OCI-LY3 (cell line): ENCODE measurements at regions not wholly inside any gene's neighbourhood (a gene's known extent, or its start where the extent isn't known, plus 50 kb on each side); places are given as distances from the start of the nearest gene placed in this dataset.

ENCODE experiments used
- H2AFZ ChIP-seq: fragments of 200-600, 300-600 bp; shearing (Covaris generic); 2 replicates; pipeline ENCODE4 v1.6.0; 2014; ENCODE audit warnings: antibody characterized with exemption, low read depth, low read length
- H3K27ac ChIP-seq: fragments of 200-600, 300-600 bp; sonication (generic); 2 replicates; pipeline ENCODE4 v1.5.1; 2014; ENCODE audit warnings: mild to moderate bottlenecking, low read length, moderate library complexity, mixed read lengths
- H3K27me3 ChIP-seq: fragments of 200-600, 300-600 bp; sonication (generic); 2 replicates; pipeline ENCODE4 v1.6.1; 2014; ENCODE audit warnings: low read depth, low read length, mixed read lengths
- H3K36me3 ChIP-seq: fragments of 200-600, 300-600 bp; sonication (generic); replicated peaks from 2 replicates; pipeline ENCODE3; 2014; ENCODE audit warnings: low read depth, low read length, mixed read lengths
- H3K4me1 ChIP-seq: fragments of 300-600, 200-600 bp; sonication (generic); 2 replicates; pipeline ENCODE4 v1.6.1; 2014; ENCODE audit warnings: low read length, mixed read lengths
- H3K4me2 ChIP-seq: fragments of 200-600, 300-600 bp; sonication (generic); 2 replicates; pipeline ENCODE4 v1.6.1; 2014; ENCODE audit warnings: low read length, mixed read lengths
- H3K4me3 ChIP-seq: fragments of 300-600, 200-600 bp; sonication (generic); 2 replicates; pipeline ENCODE4 v1.5.1; 2014; ENCODE audit warnings: antibody characterized with exemption, mild to moderate bottlenecking, low read length, moderate library complexity
- H3K79me2 ChIP-seq: fragments of 300-600, 200-600 bp; shearing (Covaris generic); 2 replicates; pipeline ENCODE4 v1.6.1; 2014; ENCODE audit warnings: mild to moderate bottlenecking, low read length, mixed read lengths
- H3K9ac ChIP-seq: fragments of 300-600, 200-600 bp; shearing (Covaris generic); 2 replicates; pipeline ENCODE4 v1.6.0; 2014; ENCODE audit warnings: mild to moderate bottlenecking, low read length, moderate library complexity
- H3K9me3 ChIP-seq: fragments of 200-600, 300-600 bp; shearing (Covaris generic); 2 replicates; pipeline ENCODE4 v1.6.1; 2014; ENCODE audit warnings: low read length, mixed read lengths; ENCODE audit not compliant: insufficient read depth
- H4K20me1 ChIP-seq: fragments of 200-600, 300-600 bp; sonication (generic); 2 replicates; pipeline ENCODE4 v1.6.1; 2016; ENCODE audit warnings: low read length, mixed read lengths; ENCODE audit not compliant: insufficient read depth
- EZH2phosphoT487 ChIP-seq: fragments of 200-600 bp; shearing (Covaris generic); IDR thresholded peaks from 2 replicates; pipeline ENCODE4 v1.6.1; 2018; ENCODE audit warnings: antibody characterized with exemption, mixed run types, low read depth
- TF ChIP-seq, protein P1 (sequence below): fragments of 200-600, 300-600 bp; sonication (generic); IDR thresholded peaks from 2 replicates; pipeline ENCODE4 v1.5.1; 2014; ENCODE audit warnings: antibody characterized with exemption, low read length, low read depth

DNA sequence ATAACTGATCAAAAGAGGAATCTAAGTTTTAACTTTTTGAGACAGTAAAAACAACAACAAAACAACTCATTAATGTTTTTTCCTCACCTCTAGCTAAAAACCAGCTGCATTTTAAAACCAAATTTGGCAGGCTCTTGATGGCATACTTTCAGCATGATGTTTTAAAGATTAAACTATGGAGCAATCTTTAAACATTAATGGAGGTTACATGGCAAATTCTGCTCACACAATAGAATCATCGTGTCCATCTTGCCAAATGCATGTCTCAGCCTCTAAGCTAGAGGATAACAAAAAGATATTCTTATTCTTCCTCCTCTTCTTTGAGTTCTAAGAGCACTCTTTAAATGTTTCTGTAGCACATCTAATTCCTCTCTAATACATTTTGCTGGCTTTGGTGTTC lies 579.8 kb upstream of the PKN2 start:
- Histone ChIP-seq H3K4me3 (no peak overlapping the region), H3K79me2 (no peaks in the 10 kb centered on the region), H3K36me3 (no peaks in the 10 kb centered on the region), H3K4me1 (no peaks in the 10 kb centered on the region), H4K20me1 (no peaks in the 10 kb centered on the region), H3K27ac (no peak overlapping the region), H3K9ac (no peak overlapping the region), H2AFZ (no peak overlapping the region), H3K27me3 (no peaks in the 10 kb centered on the region), H3K4me2 (no peak overlapping the region), H3K9me3 (no peaks in the 10 kb centered on the region)
- TF ChIP-seq, protein P1, sequence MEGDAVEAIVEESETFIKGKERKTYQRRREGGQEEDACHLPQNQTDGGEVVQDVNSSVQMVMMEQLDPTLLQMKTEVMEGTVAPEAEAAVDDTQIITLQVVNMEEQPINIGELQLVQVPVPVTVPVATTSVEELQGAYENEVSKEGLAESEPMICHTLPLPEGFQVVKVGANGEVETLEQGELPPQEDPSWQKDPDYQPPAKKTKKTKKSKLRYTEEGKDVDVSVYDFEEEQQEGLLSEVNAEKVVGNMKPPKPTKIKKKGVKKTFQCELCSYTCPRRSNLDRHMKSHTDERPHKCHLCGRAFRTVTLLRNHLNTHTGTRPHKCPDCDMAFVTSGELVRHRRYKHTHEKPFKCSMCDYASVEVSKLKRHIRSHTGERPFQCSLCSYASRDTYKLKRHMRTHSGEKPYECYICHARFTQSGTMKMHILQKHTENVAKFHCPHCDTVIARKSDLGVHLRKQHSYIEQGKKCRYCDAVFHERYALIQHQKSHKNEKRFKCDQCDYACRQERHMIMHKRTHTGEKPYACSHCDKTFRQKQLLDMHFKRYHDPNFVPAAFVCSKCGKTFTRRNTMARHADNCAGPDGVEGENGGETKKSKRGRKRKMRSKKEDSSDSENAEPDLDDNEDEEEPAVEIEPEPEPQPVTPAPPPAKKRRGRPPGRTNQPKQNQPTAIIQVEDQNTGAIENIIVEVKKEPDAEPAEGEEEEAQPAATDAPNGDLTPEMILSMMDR = no peak
- TF ChIP-seq EZH2phosphoT487 = no peak

DNA sequence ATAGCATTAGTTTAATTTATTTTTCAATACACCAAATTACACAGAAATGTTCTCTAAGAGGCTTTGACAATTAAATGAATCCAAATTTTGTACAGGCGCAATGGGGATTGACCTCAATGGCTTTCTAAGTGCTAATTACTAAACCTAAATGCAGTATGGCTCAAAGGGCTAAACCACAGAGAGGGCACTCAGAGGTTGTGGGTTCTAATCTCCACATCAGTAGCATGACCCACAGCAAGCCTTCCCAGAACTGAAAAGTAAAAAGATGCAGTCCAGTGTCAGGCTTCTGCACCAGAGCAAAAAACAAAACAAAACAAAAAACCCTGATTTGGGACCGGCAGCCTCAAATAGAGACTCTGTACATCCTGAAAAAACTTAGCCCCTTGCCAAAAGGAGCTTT lies 579.2 kb upstream of the PKN2 start:
- Histone ChIP-seq H3K27me3 (no peaks in the 10 kb centered on the region), H3K9me3 (no peaks in the 10 kb centered on the region), H4K20me1 (no peaks in the 10 kb centered on the region), H3K4me1 (no peaks in the 10 kb centered on the region), H3K27ac (no peak overlapping the region), H3K4me2 (no peak overlapping the region), H3K36me3 (no peaks in the 10 kb centered on the region), H2AFZ (no peak overlapping the region), H3K79me2 (no peaks in the 10 kb centered on the region), H3K9ac (no peak overlapping the region), H3K4me3 (no peak overlapping the region)
- TF ChIP-seq, protein P1 = no peak
- TF ChIP-seq EZH2phosphoT487 = no peak

DNA sequence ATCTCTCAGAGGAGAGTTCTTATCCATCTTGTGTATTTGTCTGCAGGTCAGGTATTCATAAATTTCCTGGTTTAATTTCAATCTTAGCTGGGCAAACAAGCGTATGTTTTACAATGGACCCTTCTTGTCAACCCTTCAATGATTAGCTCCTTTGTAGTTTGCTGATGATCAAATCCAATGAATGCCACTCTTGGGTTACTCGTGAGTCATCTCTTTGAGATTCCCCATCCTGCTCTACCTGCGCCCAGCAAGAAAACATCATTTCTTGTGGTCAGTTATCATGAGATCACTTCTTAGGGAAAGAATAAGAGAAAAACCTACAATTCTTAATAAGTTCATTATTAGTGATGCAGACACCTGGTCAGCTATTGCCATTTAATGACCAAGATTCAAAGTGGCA lies 572.3 kb upstream of the PKN2 start:
- Histone ChIP-seq H3K4me2 (no peak overlapping the region), H3K4me3 (no peak overlapping the region), H3K79me2 (no peaks in the 10 kb centered on the region), H3K4me1 (no peaks in the 10 kb centered on the region), H3K36me3 (no peaks in the 10 kb centered on the region), H3K9me3 (no peaks in the 10 kb centered on the region), H3K27ac (no peak overlapping the region), H3K9ac (no peak overlapping the region), H2AFZ (no peak overlapping the region), H3K27me3 (no peaks in the 10 kb centered on the region), H4K20me1 (no peaks in the 10 kb centered on the region)
- TF ChIP-seq, protein P1 = no peak

DNA sequence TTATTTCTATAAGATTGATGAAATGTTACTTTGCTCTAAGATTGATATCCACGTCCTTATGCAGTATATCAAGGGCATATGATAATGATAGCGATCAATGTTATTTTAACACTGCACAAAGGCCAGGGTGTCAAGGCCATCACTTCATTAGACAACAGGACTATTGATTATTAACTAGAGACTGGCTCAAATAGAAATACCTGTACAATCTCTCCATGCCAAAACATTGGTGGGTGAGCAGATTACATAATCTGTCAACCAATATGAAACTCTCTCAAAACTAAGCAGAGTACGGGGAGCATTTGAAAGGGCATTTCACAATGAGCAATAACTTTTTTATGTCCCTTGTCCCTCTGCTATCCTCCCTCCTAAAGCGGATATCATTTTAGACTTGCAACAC lies 566.5 kb upstream of the PKN2 start:
- Histone ChIP-seq H4K20me1 (no peaks in the 10 kb centered on the region), H3K4me2 (no peak overlapping the region), H3K4me1 (no peaks in the 10 kb centered on the region), H3K27ac (no peak overlapping the region), H2AFZ (no peak overlapping the region), H3K9ac (no peak overlapping the region), H3K79me2 (no peaks in the 10 kb centered on the region), H3K9me3 (no peaks in the 10 kb centered on the region), H3K4me3 (no peak overlapping the region), H3K36me3 (no peaks in the 10 kb centered on the region), H3K27me3 (no peaks in the 10 kb centered on the region)
- TF ChIP-seq, protein P1 = no peak
- no peak for TF ChIP-seq EZH2phosphoT487
